K562 (cell line): ENCODE measurements at regions not wholly inside any gene's neighbourhood (a gene's known extent, or its start where the extent isn't known, plus 50 kb on each side); places are given as distances from the start of the nearest gene placed in this dataset.

Experiments
- CHD7 ChIP-seq: fragments of 200-600 bp; sonication (generic); IDR thresholded peaks from one replicate; pipeline ENCODE4 v1.6.1; 2012; ENCODE audit warnings: mild to moderate bottlenecking, low read depth, low read length, inconsistent platforms
- DMBX1 ChIP-seq: fragments of 250-450 bp; sonication (Bioruptor Pico); IDR thresholded peaks from 2 replicates; pipeline ENCODE4 v1.8.0; 2022; ENCODE audit warnings: inconsistent platforms, mild to moderate bottlenecking, moderate library complexity, borderline replicate concordance
- DPF2 ChIP-seq: fragments of 450-650 bp; IDR thresholded peaks from 2 replicates; pipeline ENCODE4 v1.6.1; 2016
- HMG20A ChIP-seq: fragments of 450-650 bp; formaldehyde crosslinking; conservative IDR thresholded peaks from 2 replicates; pipeline ENCODE4 v1.4.0; 2020; ENCODE audit warnings: mild to moderate bottlenecking, mixed read lengths
- JUND ChIP-seq, 2 experiments: IDR thresholded peaks; 2 replicates in 1 of 2; 3 replicates in 1 of 2; pipeline ENCODE4 v1.6.1; 2011; ENCODE audit warnings: borderline replicate concordance in 2 of 2, low read depth in 2 of 2, low read length in 2 of 2, improper control_type of control experiment in 1 of 2, missing biosample characterization in 1 of 2, missing genetic modification characterization in 1 of 2, missing genetic modification reagents in 1 of 2
- KAT2B ChIP-seq: IDR thresholded peaks from one replicate; pipeline ENCODE4 v1.6.1; 2012; ENCODE audit warnings: low read depth, mild to moderate bottlenecking, control low read depth, inconsistent platforms, low read length, moderate library complexity
- MECOM ChIP-seq: fragments of 250-450 bp; sonication (Bioruptor Pico); IDR thresholded peaks from 2 replicates; pipeline ENCODE4 v1.8.0; 2022; ENCODE audit warnings: inconsistent platforms
- PML ChIP-seq: IDR thresholded peaks from 2 replicates; pipeline ENCODE4 v1.6.1; 2012; ENCODE audit warnings: low read length, inconsistent platforms
- SMAD4 ChIP-seq: fragments of 250-450 bp; sonication (Bioruptor Pico); conservative IDR thresholded peaks from 2 replicates; pipeline ENCODE4 v1.8.0; 2021; ENCODE audit warnings: inconsistent platforms, mild to moderate bottlenecking, moderate library complexity
- SMARCE1 ChIP-seq: fragments of 450-650 bp; IDR thresholded peaks from 2 replicates; pipeline ENCODE4 v1.7.1; 2016; ENCODE audit warnings: mild to moderate bottlenecking
- TRIM24 ChIP-seq, 2 experiments: fragments of 450-650 bp; IDR thresholded peaks; 2 replicates each; pipeline ENCODE4 v1.6.1; 2016
- ZNF639 ChIP-seq, 2 experiments: fragments of 200-800 bp in 1 of 2; sonication (Bioruptor generic) in 1 of 2; sonication (generic) in 1 of 2; formaldehyde crosslinking in 1 of 2; IDR thresholded peaks in 1 of 2; conservative IDR thresholded peaks in 1 of 2; 2 replicates each; pipeline versions ENCODE4 v1.5.0 to v1.6.1; 2016 to 2020; ENCODE audit warnings: missing compliant biosample characterization in 1 of 2, missing genetic modification characterization in 1 of 2, missing genetic modification reagents in 1 of 2
- TF ChIP-seq, protein P1 (sequence below): fragments of 450-650 bp; formaldehyde crosslinking; IDR thresholded peaks from 2 replicates; pipeline ENCODE4 v1.4.0; 2020; ENCODE audit warnings: mild to moderate bottlenecking, moderate library complexity

DNA sequence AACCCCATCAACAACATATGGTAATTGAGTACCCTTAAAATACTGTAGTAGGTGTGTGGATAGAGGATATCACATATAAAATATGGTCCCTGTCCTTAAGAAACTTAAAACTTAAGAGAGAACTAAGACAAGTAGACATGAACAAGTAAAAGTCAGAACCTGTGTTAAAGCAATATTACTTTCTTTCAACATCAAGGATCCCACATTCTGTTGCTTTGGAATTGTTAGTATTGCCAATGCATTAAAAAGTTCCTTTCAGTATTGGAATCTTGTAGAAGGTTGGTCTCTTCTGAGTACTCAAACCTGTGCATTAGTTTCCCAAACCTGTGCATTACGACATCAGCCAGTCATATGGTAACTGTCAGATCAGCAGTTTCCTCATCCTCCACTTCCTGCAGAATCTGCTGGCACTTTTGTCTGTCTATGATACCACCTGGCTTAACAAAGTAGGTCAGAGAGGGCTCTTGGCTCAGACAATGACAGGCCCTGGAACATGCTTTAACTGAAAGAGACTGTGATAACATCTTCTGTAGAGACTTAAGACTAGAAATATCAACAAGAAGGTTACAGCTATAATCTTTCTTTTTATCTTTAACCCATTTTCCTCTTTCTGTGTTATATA is 56.5 kb downstream of the CCDC71L start (continued):
- TF ChIP-seq, protein P1, sequence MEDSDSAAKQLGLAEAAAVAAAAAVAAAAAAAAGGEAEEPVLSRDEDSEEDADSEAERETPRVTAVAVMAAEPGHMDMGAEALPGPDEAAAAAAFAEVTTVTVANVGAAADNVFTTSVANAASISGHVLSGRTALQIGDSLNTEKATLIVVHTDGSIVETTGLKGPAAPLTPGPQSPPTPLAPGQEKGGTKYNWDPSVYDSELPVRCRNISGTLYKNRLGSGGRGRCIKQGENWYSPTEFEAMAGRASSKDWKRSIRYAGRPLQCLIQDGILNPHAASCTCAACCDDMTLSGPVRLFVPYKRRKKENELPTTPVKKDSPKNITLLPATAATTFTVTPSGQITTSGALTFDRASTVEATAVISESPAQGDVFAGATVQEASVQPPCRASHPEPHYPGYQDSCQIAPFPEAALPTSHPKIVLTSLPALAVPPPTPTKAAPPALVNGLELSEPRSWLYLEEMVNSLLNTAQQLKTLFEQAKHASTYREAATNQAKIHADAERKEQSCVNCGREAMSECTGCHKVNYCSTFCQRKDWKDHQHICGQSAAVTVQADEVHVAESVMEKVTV (CRISPR knock-in tag) = no peak
- TF ChIP-seq DMBX1 (CRISPR knock-in tag) = peak; percentile 41; the same call in 1 of the 2 replicates
- TF ChIP-seq ZNF639 (CRISPR knock-in tag; conservative IDR thresholded peaks at IDR 0.05 in 1 of 2, IDR thresholded peaks at IDR 0.05 in 1 of 2) = 0 out of 4 replicates have a peak, but pooled peaks of 1 of the 2 experiments have one; percentile 22
- 0 out of 2 replicates have a peak, but pooled peaks have one; percentile 11 for TF ChIP-seq MECOM
- peak in 1 of 2 experiments; percentile 38; a peak in 1 of 4 replicates for TF ChIP-seq TRIM24 (IDR thresholded peaks at IDR 0.05)
- TF ChIP-seq PML = no peak
- no peak for TF ChIP-seq CHD7
- no peak for TF ChIP-seq HMG20A (CRISPR knock-in tag)
- 0 out of 2 replicates have a peak, but pooled peaks have one; percentile 27 for TF ChIP-seq JUND (IDR thresholded peaks at IDR 0.05; ENCODE audit: borderline replicate concordance, low read depth, low read length)
- no peak; the same call in 2 of the 3 replicates for TF ChIP-seq JUND (tag; IDR thresholded peaks at IDR 0.05; ENCODE audit: borderline replicate concordance, low read depth, low read length)
- no peak for TF ChIP-seq KAT2B
- peak; percentile 81 for TF ChIP-seq SMAD4 (CRISPR knock-in tag)
- 0 out of 2 replicates have a peak, but pooled peaks have one; percentile 31 for TF ChIP-seq SMARCE1
- peak; percentile 54 for TF ChIP-seq DPF2
